ENCODE measurements at regions not wholly inside any gene's neighbourhood (a gene's known extent, or its start where the extent isn't known, plus 50 kb on each side); places are given as distances from the start of the nearest gene placed in this dataset.
"Not testable (repeated sequence)": the region's sequence is repeated elsewhere in the genome, so short reads cannot be mapped to it uniquely, and the experiment has no call there.

GRCh38 chr13:99733346-99733745 is 232.1 kb downstream of the TM9SF2 start:
- DNase-seq = no peak

GRCh38 chr13:99731747-99732146 is 230.5 kb downstream of the TM9SF2 start:
- DNase-seq = no peak

GRCh38 chr13:99730403-99730802 is 229.1 kb downstream of the TM9SF2 start:
- DNase-seq = no peak

DNA sequence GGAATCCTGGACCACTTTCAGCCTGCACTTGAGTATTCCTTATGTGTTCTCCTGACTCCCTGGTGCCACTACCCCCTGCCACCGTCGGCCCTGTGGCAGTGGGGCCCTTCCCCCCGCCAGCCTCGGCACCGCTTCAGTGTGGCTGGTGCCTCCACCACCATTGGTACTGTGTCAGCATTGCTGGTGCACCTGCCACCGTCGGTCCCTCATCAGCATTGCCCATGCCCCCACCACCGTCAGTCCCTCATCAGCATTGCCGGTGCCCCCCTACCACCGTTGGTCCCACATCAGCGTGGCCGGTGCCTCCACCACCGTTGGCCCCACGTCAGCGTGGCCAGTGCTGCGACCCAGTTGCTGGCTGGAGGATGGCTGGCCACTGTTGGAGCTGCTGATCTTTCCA is 228.5 kb downstream of the TM9SF2 start:
- no peak for DNase-seq

GRCh38 chr13:99727651-99728050 is 226.4 kb downstream of the TM9SF2 start:
- not testable (repeated sequence) for DNase-seq

GRCh38 chr13:99726282-99726894 is 225.1 kb downstream of the TM9SF2 start:
- DNase-seq = no peak

- DNase-seq = no peak
These were observed 224.4 kb downstream of the TM9SF2 start for GRCh38 chr13:99725644-99726043.

GRCh38 chr13:99724633-99725517 is 223.6 kb downstream of the TM9SF2 start:
- no peak for DNase-seq

DNA sequence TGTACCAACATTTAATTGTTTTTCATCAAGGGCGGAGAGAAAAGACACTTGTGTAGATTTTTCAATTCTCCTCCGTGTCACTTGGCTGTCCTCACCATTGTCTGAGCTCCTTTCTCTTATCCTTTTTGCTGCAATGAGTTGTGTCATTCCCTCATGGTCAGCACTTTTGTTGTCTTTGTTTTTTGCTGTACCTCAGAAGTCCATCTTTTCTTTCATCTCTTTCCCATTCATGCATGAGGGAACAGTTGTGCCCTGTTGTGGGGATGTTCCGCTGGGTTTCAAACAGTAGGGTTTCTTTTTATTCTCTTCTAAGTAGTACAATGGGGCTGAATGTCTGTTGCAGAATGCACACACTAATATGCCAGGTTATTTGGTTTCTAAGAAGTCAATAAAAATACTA is 222.6 kb downstream of the TM9SF2 start:
- DNase-seq = no peak

DNA sequence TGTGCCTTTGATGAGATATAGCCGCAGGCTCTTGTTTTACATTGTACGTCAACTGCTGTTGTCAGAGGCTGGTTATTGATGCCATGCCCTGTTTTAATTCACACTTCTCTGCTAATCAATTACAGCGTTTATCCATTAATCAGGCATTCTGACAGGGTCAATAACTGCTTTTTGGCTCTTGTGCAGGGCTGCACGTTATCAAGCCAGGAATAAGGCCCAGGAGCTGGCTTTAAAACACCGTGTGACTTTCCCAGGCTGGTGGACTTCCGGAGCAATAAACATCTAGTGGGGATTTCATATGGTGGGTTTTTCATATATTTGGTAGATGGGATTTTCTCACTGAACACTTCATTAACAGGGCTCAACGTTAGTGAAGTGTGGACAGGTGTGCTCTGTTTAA is 221.7 kb downstream of the TM9SF2 start:
- DNase-seq = no peak

- DNase-seq = no peak
These were observed 221.1 kb downstream of the TM9SF2 start for GRCh38 chr13:99722338-99722818.

DNA sequence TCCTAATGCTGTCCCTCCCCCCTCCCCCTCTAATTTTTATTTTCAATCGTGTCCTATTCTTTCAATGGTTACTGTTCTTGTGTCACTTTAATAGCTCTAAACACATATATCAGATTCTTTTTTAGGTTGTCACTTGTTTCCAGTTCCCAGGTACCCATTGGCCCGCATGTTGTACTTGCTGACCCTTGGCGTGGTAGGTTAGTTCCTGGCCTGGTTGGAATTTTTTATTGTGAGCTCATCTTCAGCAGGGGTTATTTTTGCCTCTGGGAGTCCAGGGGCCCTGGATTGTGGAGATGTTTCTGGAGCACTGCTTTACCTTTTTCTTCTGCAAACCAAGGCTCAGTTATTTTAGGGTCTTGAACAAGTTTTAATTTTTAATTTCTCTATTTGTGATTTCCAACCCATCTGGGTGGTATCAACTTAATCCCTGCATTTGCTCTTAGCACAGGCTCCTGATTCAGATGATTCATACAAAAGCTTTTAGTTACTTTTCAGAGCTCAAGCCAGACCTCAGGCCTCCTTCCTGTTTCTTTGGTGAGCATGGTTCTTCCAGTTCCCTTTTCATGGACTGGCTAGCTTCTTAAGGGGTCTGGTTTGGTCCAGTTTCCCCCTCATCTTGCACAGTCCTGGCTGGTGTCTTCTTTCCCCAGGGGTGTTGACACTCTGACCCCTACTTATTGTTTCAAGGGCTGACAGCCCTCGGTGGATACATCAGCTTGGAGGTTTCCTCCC is 220.5 kb downstream of the TM9SF2 start:
- DNase-seq = no peak

DNA sequence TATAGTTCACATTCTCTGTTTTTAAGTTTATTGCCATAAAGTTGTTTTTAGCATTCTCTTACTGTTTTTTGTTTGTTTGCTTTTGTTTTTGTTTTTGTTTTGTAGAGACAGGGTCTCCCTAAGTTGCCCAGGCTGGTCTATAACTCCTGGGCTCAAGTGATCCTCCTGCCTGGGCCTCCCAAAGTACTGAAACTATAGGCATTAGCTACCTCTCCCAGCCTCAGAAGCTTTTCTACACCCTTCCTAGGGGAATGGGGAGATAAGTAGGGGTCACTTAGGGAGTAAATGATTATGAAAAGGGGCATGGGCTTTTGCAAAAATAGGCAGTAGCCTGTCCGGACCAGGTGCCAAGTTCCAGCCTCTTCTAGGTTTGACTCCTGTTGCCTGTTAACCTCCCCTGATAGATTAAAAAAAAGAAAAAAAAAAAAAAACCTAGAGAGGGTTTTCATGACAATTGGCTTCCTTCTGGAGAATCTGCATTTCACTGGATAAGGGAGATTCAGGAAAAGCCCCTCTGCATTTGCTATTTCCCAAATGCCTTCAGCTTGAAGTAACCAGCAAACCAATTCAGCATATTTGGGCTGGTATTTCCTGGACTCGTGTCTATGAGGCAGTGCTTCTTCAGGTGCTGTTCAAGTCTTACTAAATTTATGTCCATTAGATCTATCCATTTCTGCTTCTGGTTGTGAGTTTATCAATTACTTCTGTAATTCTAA is 216.8 kb downstream of the TM9SF2 start:
- DNase-seq = no peak

GRCh38 chr13:99709134-99709533 is 207.9 kb downstream of the TM9SF2 start:
- DNase-seq = no peak

- no peak for DNase-seq
These were observed 203.1 kb downstream of the TM9SF2 start for GRCh38 chr13:99704390-99704789.

- DNase-seq = no peak
These were observed 202.6 kb downstream of the TM9SF2 start for GRCh38 chr13:99703908-99704307.

DNA sequence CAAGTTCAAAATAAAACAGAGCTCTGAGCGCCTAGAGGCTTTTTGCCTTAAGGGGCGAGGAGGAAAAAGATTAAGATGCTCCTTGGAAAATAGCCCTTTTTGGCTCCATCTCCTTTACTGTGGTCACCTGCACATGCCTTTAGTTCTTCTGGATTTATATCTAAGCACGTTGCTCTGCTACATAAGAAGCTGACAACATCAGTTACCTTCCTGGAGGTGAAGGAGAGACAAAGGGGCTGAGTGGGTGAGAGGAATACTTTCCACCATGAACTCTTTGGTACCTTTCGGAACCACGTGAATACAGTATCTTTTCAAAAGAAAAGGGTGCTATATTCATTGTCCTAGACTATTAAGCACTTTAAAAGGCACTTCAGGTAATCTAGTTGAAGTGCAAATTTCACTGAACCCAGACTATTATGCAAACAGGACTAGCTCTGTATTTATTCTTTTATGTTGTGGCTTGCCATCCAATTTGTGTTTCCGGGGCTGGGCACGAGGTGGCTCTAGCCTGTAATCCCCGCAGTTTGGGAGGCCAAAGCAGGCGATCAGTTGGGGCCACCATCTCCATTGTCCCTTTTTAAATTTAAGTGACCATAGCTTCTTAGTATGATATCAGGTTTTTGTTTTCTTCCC is 201.5 kb downstream of the TM9SF2 start:
- DNase-seq = no peak

- no peak for DNase-seq
These were observed 199.2 kb downstream of the TM9SF2 start for GRCh38 chr13:99700468-99700867.

DNA sequence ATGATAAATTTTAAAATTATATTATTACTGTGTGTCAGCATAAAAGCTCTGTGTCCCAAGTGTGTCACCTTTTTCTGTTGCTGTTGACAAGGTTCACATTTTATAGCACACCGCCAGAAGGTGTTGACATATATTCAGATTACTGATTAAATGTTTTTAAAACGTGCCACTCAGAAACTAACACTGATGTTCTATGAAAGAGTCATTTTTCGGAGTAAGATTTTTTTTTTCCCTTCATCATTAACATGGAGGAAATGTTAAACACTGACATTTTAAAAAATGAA is 197.5 kb downstream of the TM9SF2 start:
- no peak for DNase-seq

GRCh38 chr13:99698010-99698815 is 196.9 kb downstream of the TM9SF2 start:
- DNase-seq = no peak

GRCh38 chr13:99695857-99696256 is 194.6 kb downstream of the TM9SF2 start:
- no peak for DNase-seq

All from stimulated activated CD4-positive, alpha-beta T cell treated with anti-CD3 and anti-CD28 coated beads, Interleukin-1b, Interleukin-23, amount 100 ng/mL, for 48 hours (primary cell).